ENCODE measurements at regions not wholly inside any gene's neighbourhood (a gene's known extent, or its start where the extent isn't known, plus 50 kb on each side); places are given as distances from the start of the nearest gene placed in this dataset.
"Not testable (repeated sequence)": the region's sequence is repeated elsewhere in the genome, so short reads cannot be mapped to it uniquely, and the experiment has no call there.

DNA sequence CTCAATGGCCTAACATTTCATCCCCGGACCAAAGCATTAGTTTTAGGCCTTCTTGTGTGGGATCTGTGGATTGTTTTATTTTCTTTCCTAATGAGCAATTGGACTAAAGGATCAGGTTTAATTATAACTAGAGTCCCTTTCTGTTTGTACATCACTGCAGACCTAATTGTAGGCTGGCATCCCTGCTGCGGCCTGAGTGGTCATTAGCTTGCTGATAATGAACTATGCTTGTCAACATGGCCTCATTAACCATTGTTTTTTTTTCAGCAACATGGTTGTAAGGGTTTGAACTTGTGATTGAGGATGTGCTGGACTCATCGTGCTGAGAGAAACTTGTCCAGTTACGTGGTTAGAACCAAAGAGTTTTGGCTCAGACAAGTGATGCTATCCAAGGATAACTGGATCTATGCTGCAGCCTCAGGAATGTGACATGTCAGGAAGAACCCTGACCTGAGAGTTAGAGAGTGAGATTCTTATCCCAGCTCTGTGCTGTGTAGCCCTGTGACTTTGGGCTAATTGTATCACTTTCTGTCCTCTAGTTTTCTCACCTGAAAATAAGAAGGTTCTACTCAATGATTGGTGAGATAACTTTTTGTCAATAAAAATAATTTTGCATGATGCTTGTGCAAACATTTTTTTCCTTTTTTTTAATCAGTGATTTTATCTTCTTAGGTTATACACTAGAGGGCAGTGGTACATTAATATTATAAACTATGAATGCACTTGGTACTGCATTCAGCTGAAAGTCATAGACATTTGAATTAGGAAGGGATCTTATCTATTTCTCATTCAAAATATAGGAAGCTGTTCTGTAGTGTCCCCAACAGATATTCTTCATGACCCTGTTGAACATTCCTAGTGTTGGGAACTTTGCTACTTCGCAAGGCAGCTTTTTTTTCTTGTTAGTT lies 140.9 kb downstream of the RNF144B start:
- no peak for DNase-seq (ENCODE audit: low read depth)

DNA sequence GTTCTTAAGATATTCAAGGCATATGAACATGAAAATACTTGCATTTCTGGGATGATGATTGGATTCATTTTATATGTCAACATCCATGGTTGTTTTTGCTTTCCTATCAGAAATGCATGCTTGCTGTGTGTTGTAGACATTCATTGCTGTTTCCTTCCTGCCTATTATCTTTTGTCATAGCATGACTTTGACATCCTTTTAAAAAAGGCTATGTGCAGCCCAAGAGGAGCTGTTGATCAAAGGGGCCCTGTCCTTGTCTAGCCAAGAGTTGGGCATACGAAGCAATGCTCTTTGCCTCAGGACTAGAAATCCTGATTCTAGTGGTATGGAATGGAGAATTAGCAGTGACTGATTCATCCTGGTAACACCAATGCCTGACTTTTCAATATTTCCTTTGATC lies 143.1 kb downstream of the RNF144B start:
- DNase-seq (ENCODE audit: low read depth), result no peak

DNA sequence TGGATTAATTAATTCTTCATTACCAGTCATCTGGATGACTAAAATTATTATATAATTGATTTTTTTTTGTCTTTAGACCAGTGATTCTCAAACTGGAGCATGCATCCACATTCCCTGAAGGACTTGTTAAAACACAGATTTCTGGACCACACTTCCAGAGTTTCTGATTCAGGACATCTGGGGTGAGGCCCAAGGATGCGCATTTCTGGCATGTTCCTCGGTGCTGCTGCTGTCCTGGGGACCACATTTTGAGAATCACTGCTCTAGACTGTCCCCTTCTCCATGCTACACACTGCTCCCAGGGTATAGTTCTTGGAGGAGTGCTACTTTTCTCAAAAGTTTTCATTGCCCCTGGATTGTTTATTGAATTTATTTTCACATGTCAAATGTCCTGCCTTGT lies 145.0 kb downstream of the RNF144B start:
- DNase-seq (ENCODE audit: low read depth), result no peak

DNA sequence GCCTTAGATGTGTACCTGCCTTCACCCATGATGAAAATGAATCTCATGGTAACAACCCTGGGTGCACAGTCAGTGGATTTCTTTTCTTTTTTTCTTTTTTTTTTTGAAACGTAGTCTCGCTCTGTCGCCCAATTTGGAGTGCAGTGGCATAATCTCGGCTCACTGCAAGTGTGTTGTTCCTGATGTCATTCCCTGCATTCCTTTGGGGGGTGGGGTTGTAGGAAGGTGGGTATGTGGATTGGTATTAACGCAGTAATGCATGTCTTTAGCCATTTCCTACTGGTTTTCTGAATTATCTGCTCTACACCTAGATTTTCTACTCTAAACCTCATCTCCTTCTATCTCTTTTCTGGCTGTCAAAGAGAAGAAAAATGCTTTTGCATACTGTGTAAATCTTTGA lies 146.6 kb downstream of the RNF144B start:
- DNase-seq (ENCODE audit: low read depth), result no peak

DNA sequence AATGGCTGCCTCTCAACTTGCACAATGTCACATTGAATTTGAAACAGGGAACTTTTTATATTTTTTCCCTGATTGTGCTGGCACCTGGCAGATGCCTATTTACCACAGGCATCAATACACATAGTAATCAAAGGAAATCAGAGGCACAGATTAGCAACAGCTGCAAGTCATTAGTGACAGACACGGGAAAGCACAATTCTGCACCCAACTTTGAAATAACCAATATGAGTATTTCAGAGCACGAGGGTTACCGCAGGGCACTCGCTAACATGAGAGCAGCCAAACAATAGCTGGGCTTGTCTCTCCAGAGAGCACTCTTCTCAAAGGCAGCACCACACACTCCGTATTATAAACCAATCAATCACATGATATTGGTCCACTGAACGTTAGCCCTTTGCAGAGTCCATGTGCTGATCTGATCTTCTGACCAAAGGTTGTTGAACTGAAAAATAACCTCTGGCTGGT lies 149.5 kb downstream of the RNF144B start:
- no peak for DNase-seq (ENCODE audit: low read depth)

DNA sequence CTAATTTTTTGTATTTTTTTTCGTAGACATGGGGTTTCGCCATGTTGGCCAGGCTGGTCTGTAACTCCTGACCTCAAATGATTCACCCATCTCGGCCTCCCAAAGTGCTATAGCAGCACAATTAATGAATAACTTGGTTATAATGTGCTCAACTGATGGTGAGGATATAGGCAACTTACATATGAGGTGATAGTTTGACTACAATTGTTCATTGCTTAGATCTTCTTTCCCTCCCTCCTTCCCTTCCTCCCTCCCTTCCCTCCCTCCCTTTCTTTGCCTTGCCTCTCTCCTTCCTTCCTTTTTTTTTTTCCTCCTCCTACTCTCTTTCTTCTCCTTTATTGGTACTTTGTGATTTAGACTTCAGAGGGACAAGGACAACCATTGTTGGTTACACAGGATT lies 151.2 kb downstream of the RNF144B start:
- DNase-seq (ENCODE audit: low read depth), result no peak

DNA sequence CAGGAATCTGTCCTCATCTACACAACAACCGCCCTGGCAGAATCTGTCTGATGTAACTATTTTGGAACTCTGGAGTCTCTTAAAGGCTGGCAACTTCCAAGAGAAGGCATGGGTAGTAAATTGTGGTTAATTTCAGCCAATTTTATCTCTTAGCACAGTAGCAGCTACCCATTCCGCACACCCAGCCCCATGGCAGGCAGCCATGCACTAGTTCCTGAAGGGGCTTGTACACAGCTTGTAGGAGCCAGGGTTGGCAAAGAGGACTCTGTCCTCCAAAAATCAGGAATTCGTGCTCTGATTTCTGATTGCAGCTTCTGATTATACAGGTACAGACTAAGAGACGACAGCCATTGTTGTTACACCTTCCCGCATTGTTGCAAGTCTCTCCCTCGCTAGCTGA lies 155.9 kb downstream of the RNF144B start:
- no peak for DNase-seq (ENCODE audit: low read depth)

DNA sequence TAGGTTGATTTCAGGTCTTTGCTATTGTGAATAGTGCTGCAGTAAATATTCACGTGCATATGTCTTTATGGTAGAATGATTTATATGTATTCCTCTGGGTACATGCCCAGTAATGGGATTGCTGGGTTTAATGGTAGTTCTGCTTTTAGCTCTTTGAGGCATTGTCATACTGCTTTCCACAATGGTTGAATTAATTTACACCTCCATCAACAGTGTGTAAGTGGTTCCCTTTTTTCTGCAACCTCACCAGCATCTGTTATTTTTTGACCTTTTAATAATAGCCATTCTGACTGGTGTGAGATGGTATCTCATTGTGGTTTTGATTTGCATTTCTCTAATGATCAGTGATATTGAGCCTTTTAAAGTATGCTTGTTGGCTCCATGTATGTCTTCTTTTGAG lies 158.0 kb downstream of the RNF144B start:
- DNase-seq (ENCODE audit: low read depth), result not testable (repeated sequence)

DNA sequence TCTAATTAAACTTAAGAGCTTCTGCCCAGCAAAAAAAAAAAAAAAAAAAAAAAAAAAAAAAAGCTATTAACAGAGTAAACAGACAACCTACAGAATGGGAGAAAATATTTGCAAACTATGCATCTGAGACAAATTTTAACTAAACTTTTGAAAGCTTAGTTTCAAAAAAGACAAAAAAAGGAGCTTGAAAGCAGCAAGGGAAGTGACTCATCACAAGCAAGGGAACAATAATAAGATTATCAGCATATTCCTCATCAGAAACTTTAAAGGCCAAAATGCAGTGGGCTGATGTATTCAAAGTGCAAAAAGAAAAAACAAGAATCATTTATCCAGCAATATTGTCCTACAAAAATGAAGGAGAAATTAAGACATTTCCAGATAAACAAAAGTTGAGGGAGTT lies 158.6 kb downstream of the RNF144B start:
- DNase-seq (ENCODE audit: low read depth), result no peak

DNA sequence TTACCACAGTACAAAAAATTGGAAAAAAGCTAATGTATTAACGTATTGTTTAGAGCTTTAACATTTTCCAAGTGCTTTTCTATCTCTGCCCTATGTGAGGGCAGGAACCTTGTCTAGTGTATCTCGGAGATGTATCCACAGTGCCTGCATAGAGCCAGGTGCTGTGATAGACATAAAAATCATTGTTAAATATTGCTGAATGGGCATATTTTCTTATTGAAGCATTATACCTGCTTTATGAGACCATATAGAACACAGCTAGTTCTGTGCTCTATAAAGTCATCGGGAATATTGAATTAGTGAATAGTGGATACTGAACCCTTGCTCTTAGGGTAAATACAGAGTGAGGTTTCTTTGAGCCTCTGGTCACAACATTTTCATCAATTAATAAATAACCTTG lies 163.0 kb downstream of the RNF144B start:
- no peak for DNase-seq (ENCODE audit: low read depth)

DNA sequence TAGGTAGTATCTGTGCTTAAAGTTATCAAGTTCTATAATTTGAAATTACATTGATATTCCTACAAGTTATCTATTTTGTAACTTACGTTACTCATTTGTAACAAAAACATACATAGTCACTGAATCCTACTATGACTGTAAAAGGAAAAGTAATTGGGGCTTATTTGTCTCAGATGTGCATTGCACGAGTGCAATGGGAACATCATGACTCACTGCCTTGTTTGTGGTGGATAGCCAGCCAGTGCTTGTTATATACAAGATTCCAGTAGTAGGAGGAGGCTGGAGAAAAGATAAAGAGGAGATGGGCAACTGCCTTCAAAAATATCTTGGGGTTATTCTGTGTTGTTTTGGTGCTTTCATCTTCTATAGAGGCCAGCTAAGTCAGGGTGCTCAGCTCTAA lies 164.1 kb downstream of the RNF144B start:
- peak; percentile 27 for DNase-seq (ENCODE audit: low read depth)

DNA sequence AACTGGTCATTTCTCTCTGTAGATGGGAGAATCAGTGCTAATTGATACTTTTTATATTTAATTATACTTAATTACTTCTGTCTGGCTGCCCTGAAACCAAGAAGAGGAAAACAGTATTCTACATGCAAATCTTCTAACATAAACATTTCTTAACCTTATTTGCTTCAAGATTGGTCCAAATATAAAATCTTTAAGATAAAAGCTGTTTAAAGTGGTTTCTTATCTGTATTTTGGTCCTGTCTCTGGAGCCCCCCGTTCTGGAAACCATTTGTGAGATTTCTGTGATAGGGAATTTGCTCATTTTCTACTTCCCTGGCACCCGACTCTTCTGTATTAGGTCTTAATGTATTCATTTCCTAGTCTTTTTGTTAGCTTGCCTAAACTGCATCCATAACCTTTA lies 168.6 kb downstream of the RNF144B start:
- DNase-seq (ENCODE audit: low read depth), result no peak

DNA sequence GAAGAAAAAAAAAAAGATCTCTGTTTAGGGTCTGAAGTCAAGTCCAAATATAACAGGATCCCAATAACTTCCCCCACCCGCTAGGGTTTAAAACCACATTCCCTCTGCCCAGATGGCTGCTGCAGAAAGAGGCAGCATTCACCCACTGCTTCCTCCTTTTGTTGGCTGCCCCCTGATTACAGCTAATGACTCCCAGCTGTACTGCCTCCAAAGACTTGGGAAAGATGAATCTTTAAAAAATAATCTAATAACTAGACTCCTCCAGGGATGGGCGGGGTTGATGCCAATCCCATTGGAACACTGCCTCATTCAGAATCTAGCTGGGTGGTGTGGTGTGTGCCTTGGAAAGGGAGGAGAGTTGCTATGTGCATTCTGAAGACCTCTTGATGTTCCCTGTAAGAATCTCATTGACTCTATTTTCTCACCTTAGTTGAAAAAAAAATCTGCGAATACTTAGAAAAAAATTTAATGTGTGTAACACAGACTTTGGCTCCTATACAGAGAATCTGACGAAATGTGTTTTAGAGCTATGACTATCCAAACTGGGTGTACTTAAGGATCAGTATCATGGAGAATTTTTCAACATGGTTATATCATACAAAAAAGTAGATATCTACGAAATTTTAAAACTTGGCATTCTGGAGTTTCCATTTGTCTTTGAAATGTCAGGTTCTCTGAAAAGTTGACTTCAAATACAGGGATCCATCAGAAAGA lies 174.0 kb downstream of the RNF144B start:
- no peak for DNase-seq (ENCODE audit: low read depth)

DNA sequence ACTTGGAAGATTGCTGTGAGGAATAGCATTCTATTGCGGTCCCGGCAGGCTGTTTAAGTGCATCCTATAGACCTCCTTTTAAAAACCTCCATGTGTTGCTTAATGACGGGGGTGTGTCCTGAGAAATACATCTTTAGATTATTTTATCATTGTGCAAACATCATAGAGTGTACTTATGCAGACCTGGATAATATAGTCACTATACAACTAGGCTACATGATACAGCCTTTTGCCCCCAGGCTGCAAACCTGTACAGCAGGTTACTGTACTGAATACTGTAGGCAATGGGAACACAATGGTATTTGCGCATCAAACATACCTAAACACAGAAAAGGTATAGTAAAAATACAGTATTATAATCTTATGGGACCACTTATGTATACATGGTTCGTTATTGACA lies 175.6 kb downstream of the RNF144B start:
- DNase-seq (ENCODE audit: low read depth), result no peak

DNA sequence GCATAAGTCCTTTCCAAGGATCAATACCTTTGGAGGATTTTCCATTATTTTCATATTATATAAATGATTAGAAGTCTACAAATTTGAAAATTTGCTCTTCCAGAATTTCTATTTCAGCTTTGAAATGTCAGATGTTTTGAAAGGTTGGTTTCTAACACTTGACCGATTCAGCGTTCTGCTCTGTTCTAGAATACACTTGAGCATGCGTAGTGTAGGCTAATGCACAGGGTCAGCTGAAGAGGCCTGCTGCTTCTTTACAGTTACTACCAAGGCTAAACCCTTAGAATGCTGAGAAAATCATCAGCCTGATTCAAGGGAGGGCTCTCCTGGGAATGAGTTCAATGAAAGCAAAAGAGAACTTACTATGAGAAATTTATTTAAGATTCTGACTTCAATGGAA lies 177.6 kb downstream of the RNF144B start:
- no peak for DNase-seq (ENCODE audit: low read depth)

DNA sequence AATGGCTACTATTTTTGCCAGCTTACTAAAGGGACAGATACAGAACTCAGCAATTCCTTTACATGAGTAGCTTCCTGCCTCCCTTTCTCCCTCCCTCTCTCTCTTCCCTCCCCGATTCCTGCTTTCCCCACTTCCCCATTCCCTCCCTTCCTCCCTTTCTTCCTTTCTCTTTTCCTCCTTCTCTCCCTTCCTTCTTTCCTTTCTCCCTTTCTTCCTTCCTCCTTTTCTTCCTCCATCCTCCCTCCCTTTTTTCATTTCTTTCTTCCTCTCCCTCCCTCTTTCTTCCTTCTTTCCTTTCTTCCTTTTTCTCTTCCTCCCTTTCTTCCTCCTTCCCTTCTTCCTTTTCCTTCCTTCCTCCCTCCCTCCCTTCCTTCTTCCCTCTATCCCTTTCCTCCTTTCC lies 178.1 kb downstream of the RNF144B start:
- DNase-seq (ENCODE audit: low read depth), result no peak

DNA sequence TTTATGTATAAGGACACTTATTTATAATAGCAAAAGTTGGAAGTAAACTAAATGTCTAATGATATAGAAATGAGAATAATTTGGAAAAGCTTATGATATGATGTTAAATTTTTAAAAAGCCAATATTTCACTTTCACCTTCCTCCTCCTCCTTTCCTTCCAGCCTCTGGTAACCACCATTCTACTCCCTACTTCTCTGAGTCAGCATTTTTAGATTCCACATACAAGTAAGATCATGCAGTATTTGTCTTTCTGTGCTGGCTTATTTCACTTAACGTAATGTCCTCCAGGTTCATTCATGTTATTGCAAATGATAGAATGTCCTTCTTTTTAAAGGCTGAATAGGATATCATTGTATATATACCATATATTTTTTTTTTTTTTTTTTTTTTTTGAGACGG lies 180.2 kb downstream of the RNF144B start:
- DNase-seq (ENCODE audit: low read depth), result no peak

DNA sequence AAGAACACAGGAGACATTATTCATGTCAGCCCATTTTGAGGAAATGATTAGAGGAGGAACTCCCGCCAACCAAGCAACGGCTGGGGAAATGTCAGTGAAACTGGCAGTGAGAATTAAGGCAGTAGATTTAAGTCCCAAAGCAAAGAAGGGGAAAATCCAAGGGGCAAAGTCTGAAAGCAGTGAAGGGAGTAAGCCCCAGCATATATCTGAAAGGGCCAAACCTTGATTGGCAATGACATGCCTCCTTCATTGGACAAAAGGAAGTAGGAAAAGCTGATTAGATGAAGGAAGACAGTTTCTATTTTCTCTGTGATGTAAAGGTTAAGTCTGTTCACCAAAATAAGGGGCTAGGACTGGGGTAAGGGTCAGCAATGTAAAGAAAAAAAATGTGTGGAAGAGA lies 190.3 kb downstream of the RNF144B start:
- no peak for DNase-seq (ENCODE audit: low read depth)

DNA sequence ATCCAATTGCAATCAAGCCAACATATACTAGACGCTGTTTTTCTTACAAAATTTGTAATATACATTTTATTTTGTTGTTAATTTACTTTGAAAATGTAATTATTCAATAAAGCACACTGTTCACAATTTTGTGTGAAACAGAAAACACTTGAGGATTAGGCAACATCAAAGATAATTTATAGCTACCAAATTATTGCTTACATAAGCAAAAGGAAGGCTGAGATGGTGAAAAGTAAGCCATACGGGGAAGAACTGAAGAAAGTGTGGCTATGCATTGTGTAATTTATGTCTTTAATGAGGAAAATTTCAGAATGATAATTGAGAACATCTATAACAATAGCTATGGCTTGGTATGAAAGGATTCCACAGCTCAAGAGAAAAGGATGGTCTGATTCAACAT lies 192.0 kb downstream of the RNF144B start:
- no peak for DNase-seq (ENCODE audit: low read depth)

DNA sequence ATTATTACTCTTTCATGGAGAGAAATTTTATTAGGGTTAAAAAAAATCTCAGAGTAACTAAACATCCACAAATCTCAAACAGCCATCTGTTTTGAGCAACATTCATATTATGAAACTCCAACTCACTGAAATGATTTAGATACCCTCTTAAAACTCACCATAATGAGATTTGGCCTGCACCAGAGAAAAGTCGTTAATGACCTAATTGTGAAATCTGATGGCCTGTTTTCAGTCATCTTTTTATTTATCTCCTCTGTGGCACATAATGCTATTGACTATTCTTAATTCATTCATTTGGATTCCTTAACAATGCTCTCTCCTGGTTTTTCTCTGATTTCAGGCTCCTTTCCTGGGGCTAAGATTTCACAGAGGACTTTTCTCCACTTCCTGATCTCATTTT lies 192.7 kb downstream of the RNF144B start:
- DNase-seq (ENCODE audit: low read depth), result no peak

DNA sequence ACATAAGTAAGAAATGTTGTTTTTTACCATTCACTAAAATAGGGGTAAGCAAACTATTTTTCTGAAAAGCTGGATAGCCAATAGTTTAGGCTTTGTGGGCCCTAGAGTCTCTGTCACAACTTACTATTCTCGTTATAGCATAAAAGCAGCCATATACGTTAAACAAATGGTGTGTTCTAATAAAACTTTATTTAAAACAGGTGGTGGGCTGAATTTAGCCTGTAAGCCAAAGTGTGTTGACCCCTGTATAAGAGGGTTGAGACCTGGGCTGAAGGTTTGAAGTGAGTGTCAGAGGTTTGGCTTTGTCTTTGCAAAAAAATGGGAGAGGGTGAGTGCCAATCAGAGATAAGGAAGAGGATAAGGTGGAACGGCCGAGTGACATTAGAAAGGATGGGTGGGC lies 197.2 kb downstream of the RNF144B start:
- DNase-seq (ENCODE audit: low read depth), result no peak

DNA sequence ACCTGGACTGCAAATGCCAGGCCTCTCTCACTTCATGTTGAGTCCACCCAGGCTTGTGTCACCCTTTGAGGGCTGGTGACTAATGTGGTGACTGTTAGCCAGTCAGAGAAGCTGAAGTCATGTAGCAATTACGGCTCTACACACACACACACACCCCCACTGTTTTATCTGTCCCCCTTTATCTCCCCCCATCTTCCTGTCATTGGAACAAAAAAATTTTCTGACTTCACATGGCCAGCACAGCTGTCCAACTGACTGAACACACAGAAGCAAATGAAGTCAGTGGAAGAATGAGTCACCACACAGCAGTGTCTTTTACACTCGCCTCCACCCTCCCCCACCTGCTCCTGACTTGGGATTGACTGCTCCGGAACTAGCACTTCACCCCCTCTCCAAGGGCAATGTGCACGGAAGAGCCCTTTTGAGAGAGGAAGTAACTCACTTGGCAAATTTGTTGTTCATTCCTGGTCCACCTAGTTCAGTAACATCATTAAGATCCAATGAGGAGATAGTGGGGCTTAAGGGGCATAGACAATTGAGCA lies 198.0 kb downstream of the RNF144B start:
- DNase-seq (ENCODE audit: low read depth), result peak; percentile 34

DNA sequence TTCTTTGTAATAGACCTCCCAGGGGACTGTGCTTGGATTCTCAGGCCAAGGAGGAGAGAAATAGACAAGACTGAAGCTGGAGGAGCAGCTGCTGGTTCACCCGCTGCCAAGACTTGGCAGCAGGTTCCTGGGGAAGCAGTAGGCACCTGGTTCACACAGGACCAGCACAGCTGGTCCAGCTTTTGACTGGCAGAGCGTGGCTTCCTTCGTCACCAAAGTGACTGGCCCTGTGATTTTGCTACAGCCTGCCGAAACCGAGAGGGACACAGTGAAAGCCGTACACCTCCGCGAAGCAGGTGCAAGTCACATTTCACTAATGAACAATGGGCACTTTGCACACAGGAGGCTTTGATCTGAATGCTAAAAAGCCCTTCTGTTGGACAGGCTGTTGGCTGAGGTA lies 199.0 kb downstream of the RNF144B start:
- no peak for DNase-seq (ENCODE audit: low read depth)
